HUES6 (cell line): ENCODE measurements at regions not wholly inside any gene's neighbourhood (a gene's known extent, or its start where the extent isn't known, plus 50 kb on each side); places are given as distances from the start of the nearest gene placed in this dataset.
"Not testable (repeated sequence)": the region's sequence is repeated elsewhere in the genome, so short reads cannot be mapped to it uniquely, and the experiment has no call there.

ENCODE experiments used
- H3K27ac ChIP-seq: 2 replicates; pipeline ENCODE4 v1.7.0; 2013; ENCODE audit warnings: low read depth, mild to moderate bottlenecking, low read length, inconsistent platforms
- H3K27me3 ChIP-seq: 2 replicates; pipeline ENCODE4 v1.6.1; 2013; ENCODE audit warnings: low read length; ENCODE audit not compliant: control insufficient read depth, insufficient read depth
- H3K36me3 ChIP-seq: 2 replicates; pipeline ENCODE4 v1.6.1; 2013; ENCODE audit warnings: low read length; ENCODE audit not compliant: control insufficient read depth, insufficient read depth
- H3K4me1 ChIP-seq: 2 replicates; pipeline ENCODE4 v1.6.1; 2013; ENCODE audit warnings: low read length; ENCODE audit not compliant: control insufficient read depth, insufficient read depth
- H3K4me3 ChIP-seq: 2 replicates; pipeline ENCODE4 v1.5.1; 2013; ENCODE audit warnings: low read depth, low read length
- H3K9ac ChIP-seq: one replicate; pipeline ENCODE4 v1.6.1; 2013; ENCODE audit warnings: mild to moderate bottlenecking, low read length
- H3K9me3 ChIP-seq: 2 replicates; pipeline ENCODE4 v1.6.1; 2013; ENCODE audit warnings: low read depth, low read length; ENCODE audit not compliant: control insufficient read depth, insufficient read depth

DNA sequence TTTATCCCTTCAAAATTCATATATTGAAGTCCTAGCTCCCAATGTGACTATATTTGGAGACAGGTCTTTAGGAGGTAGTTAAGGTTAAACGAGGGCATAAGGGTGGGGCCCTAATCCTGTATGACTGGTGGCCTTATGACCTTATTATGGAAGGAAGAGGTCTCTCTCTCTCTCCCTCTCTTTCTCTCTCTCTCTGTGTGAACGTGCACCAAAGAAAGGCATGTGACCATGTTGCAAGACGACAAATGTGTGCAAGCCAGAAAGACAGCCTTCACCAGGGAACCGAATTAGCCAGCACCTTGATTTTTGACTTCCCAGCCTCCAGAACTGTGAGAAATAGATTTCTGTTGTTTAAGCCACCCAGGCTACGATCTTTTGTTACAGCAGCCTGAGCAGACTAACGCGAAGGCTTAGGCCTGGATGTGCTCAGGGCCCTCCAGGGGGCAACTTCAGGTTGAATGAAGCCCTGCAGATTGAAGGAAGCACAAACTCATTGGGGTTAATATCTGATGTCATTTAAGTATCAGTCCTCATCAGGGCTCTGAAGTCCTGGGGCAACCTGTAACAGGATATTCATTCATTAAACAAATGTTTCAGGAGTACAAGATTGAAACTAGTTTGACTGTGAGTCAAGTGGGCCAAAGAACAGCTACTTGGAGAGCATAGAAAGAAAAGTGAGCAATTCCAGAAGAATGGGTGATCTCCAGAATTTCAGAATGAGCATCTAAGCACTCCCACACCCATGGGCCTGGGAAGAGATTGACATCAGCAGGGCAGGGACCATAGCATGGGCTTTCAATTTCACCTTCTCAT lies 157.4 kb upstream of the TNFAIP3 start:
- no peak overlapping the region for H3K9ac ChIP-seq
- no peak overlapping the region for H3K4me3 ChIP-seq
- no peaks in the 10 kb centered on the region for H3K36me3 ChIP-seq
- peaks cover 3% of the 10 kb centered on the region; the same call in 1 of the 2 replicates for H3K4me1 ChIP-seq
- no peaks in the 10 kb centered on the region for H3K27me3 ChIP-seq
- H3K9me3 ChIP-seq: no peaks in the 10 kb centered on the region
- H3K27ac ChIP-seq: no peak overlapping the region

DNA sequence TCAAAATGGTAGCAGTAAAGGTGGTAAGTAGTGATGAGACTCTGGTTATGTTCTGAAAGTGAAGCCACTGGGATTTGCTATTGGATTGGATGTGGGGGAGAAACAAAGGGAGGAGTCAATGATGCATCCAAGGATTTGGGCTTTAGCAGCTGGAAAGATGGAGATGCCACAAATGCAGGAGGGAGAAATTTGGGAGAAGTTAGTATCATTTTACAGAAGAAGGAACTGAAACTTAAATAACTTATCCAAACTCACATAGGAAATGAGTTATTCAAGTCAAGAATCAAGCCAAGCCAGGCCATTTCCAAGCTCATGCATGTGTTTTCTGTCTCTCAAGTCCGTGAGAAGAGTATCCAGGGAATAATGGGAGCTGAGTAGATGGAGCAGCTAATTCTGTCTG lies 155.1 kb upstream of the TNFAIP3 start:
- no peaks in the 10 kb centered on the region for H3K36me3 ChIP-seq
- H3K27me3 ChIP-seq: no peaks in the 10 kb centered on the region
- H3K4me3 ChIP-seq: no peak overlapping the region
- H3K9me3 ChIP-seq: no peaks in the 10 kb centered on the region
- H3K9ac ChIP-seq: no peak overlapping the region
- H3K4me1 ChIP-seq: peaks cover 3% of the 10 kb centered on the region; the same call in 1 of the 2 replicates
- H3K27ac ChIP-seq: no peak overlapping the region

DNA sequence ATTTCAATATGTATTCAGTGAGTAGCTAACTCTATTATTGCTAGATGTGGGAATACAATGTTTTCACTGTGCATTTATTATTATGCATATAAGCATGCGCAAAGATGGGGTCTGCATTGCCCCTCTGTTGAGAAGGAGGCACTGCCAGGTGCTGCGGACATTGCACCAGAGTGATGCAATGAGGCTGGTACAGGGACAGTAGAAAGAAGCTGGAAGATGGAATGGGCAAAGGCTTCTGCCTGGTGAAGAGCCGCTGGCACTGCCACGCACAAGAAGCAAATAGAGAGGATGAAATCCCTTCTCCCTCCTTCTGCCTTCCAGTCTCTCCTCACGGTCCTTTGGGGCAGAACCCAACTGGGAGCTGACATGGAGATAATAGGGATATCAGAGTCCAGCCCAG lies 154.5 kb upstream of the TNFAIP3 start:
- H3K9ac ChIP-seq: no peak overlapping the region
- no peaks in the 10 kb centered on the region for H3K27me3 ChIP-seq
- H3K9me3 ChIP-seq: no peaks in the 10 kb centered on the region
- no peak overlapping the region for H3K4me3 ChIP-seq
- H3K4me1 ChIP-seq: peaks cover 3% of the 10 kb centered on the region; the same call in 1 of the 2 replicates
- H3K27ac ChIP-seq: no peak overlapping the region
- H3K36me3 ChIP-seq: no peaks in the 10 kb centered on the region

DNA sequence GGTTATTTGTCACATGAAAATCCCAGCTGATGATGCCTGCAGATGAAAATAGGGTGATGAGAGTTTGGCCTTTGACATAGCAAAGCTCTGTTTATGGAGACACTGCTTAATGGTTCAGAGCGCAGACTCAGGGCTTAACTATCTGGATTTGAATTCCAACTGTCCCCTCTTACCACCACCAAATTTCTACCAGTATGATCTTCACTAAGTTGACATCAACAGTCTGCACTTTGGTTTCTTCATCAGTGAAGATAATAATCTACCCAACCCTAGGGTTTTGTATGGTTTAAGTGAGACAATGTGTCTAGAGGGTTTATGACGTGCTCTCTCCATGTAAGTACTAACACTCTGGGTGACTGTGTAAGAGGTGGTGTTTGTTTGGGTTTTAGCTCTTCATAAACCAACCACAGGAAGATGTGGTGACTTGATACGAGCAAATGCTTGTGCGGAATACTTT lies 151.4 kb upstream of the TNFAIP3 start:
- Histone ChIP-seq H3K4me3 (no peak overlapping the region), H3K9ac (no peak overlapping the region), H3K27me3 (no peaks in the 10 kb centered on the region), H3K36me3 (no peaks in the 10 kb centered on the region), H3K9me3 (no peaks in the 10 kb centered on the region), H3K4me1 (no peaks in the 10 kb centered on the region), H3K27ac (no peak overlapping the region)

- H3K36me3 ChIP-seq: no peaks in the 10 kb centered on the region
- no peaks in the 10 kb centered on the region for H3K9me3 ChIP-seq
- no peak overlapping the region for H3K27ac ChIP-seq
- no peak overlapping the region for H3K9ac ChIP-seq
- no peaks in the 10 kb centered on the region for H3K4me1 ChIP-seq
- H3K4me3 ChIP-seq: no peak overlapping the region
- no peaks in the 10 kb centered on the region for H3K27me3 ChIP-seq
Observed at GRCh38 chr6:137717074-137718073, 149.7 kb upstream of the TNFAIP3 start.

DNA sequence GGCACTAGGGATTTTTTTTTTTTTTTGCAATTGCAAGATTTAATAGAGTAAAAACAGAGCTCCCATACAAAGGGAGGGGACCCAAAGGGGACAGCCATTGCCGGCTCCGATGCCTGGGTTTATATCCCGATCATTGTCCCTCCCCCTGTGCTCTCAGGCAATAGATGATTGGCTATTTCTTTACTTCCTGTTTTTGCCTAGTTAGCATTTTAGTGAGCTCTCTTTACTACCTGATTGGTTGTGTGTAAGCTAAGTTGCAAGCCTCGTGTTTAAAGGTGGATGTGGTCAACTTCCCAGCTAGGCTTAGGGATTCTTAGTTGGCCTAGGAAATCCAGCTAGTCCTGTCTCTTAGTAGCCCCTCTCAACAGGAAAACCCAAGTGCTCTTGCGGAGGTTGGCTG lies 148.2 kb upstream of the TNFAIP3 start:
- H3K36me3 ChIP-seq, H3K27me3 ChIP-seq, H3K9me3 ChIP-seq, H3K4me1 ChIP-seq, H3K27ac ChIP-seq, H3K4me3 ChIP-seq, H3K9ac ChIP-seq: not testable (repeated sequence)

DNA sequence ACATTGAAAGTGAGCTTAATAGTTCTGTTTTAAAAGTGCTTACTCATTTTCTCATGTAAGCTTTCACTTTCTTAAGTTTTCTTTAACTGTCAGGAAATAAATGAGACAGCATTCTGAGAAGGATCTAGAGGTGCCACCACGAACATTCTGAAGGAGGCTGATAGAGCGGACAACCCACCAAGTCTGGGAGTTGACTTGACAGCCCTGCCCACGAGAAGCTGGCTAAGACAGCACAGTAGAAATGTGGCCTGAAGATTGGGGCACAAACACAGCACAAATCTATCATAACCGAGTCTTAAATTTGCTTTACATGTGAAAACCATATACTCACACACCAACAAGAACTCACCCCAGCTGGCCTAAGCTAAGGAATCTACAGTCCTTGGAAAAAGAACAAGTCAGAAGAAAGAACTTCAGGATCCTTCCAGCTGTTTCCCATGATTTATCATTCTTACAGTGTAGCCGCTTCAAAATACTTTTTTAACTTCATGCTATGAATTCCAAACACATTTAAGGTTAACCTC lies 144.2 kb upstream of the TNFAIP3 start:
- Histone ChIP-seq H3K4me1 (no peaks in the 10 kb centered on the region), H3K9ac (no peak overlapping the region), H3K27me3 (no peaks in the 10 kb centered on the region), H3K9me3 (no peaks in the 10 kb centered on the region), H3K27ac (no peak overlapping the region), H3K36me3 (no peaks in the 10 kb centered on the region), H3K4me3 (no peak overlapping the region)

DNA sequence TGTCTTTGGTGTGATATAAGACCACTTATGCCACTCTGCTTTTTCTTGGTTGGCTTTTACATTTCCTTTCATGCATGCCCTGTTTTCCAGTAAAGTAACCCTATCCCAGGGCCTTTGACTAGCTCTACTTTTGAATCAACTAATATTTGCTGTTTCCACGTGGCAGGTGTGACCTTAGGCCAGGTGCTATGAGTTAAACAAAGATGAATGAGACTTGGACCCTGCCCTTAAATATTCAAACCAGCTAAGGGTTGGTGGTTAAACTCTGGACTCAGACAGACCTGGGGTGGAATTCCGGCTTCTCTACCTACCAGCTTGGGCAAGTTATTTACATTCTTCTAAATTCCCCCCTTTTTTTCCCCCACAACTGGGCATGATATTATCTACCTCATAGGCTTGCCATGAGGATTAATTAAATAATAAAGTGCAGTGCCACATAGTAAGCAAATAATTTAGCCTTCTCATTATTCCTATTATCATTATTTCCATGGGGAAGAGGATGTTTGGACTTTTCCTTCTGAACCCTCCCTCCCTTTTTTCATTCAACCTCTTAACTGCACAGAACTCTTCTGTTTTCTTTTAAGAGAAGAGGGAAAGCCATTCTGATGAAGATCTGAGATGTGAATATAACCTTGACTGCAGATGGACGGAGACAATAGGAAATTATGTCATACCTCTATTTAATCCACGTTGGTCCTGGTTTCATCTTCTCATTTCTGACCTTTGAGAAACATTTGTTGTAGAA lies 143.6 kb upstream of the TNFAIP3 start:
- Histone ChIP-seq H3K9me3 (no peaks in the 10 kb centered on the region), H3K9ac (no peak overlapping the region), H3K27ac (no peak overlapping the region), H3K4me3 (no peak overlapping the region), H3K27me3 (no peaks in the 10 kb centered on the region), H3K36me3 (no peaks in the 10 kb centered on the region), H3K4me1 (no peaks in the 10 kb centered on the region)

- no peak overlapping the region for H3K27ac ChIP-seq
- H3K9me3 ChIP-seq: no peaks in the 10 kb centered on the region
- H3K36me3 ChIP-seq: no peaks in the 10 kb centered on the region
- H3K9ac ChIP-seq: no peak overlapping the region
- H3K27me3 ChIP-seq: no peaks in the 10 kb centered on the region
- no peak overlapping the region for H3K4me3 ChIP-seq
- no peaks in the 10 kb centered on the region for H3K4me1 ChIP-seq
Observed at GRCh38 chr6:137724018-137724403, 143.0 kb upstream of the TNFAIP3 start.

GRCh38 chr6:137724495-137725211 lies 142.4 kb upstream of the TNFAIP3 start:
- Histone ChIP-seq H3K9ac (no peak overlapping the region), H3K36me3 (no peaks in the 10 kb centered on the region), H3K27ac (no peak overlapping the region), H3K9me3 (no peaks in the 10 kb centered on the region), H3K4me3 (no peak overlapping the region), H3K27me3 (no peaks in the 10 kb centered on the region), H3K4me1 (no peaks in the 10 kb centered on the region)
